Adrenal gland (tissue), 5 donors: ENCODE measurements at regions not wholly inside any gene's neighbourhood (a gene's known extent, or its start where the extent isn't known, plus 50 kb on each side); places are given as distances from the start of the nearest gene placed in this dataset.

Experiments
- POLR2A ChIP-seq, 2 donors: fragments of 450-650 bp; IDR thresholded peaks; one replicate each; pipeline ENCODE4 v1.6.1; 2017; ENCODE audit warnings: antibody characterized with exemption in 2 of 2, mild to moderate bottlenecking in 2 of 2, moderate library complexity in 1 of 2
- TF ChIP-seq, protein P1 (sequence below), 6 experiments: fragments of 450-650 bp in 4 of 6; fragments of 200-600 bp in 2 of 6; sonication (generic) in 1 of 6; IDR thresholded peaks; 1 replicate in 5 of 6; 2 replicates in 1 of 6; pipeline versions ENCODE4 v1.5.1 to v1.8.0; 2016 to 2021; ENCODE audit warnings: antibody characterized with exemption in 6 of 6, mild to moderate bottlenecking in 2 of 6, moderate library complexity in 1 of 6
- donor health status: DM: no; HTN: no; CAD: no.

- TF ChIP-seq, protein P1, sequence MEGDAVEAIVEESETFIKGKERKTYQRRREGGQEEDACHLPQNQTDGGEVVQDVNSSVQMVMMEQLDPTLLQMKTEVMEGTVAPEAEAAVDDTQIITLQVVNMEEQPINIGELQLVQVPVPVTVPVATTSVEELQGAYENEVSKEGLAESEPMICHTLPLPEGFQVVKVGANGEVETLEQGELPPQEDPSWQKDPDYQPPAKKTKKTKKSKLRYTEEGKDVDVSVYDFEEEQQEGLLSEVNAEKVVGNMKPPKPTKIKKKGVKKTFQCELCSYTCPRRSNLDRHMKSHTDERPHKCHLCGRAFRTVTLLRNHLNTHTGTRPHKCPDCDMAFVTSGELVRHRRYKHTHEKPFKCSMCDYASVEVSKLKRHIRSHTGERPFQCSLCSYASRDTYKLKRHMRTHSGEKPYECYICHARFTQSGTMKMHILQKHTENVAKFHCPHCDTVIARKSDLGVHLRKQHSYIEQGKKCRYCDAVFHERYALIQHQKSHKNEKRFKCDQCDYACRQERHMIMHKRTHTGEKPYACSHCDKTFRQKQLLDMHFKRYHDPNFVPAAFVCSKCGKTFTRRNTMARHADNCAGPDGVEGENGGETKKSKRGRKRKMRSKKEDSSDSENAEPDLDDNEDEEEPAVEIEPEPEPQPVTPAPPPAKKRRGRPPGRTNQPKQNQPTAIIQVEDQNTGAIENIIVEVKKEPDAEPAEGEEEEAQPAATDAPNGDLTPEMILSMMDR (IDR thresholded peaks at IDR 0.05): no peak
- TF ChIP-seq POLR2A (IDR thresholded peaks at IDR 0.05): no peak
Observed at GRCh38 chr1:29914936-29915335, 678.6 kb downstream of the PTPRU start.
